T-helper 22 cell (primary cell): ENCODE measurements at regions not wholly inside any gene's neighbourhood (a gene's known extent, or its start where the extent isn't known, plus 50 kb on each side); places are given as distances from the start of the nearest gene placed in this dataset.
"Not testable (repeated sequence)": the region's sequence is repeated elsewhere in the genome, so short reads cannot be mapped to it uniquely, and the experiment has no call there.

ENCODE experiments used
- DNase-seq: peaks from one replicate; pipeline ENCODE4 v3.0.0-alpha.2; 2020; ENCODE audit warnings: low read depth

- no peak for DNase-seq
Measured at GRCh38 chr9:113665064-113665463, 201.5 kb downstream of the RGS3 start.

- no peak for DNase-seq
Measured at GRCh38 chr9:113665756-113666155, 202.2 kb downstream of the RGS3 start.

GRCh38 chr9:113668061-113668460 lies 204.5 kb downstream of the RGS3 start:
- DNase-seq, result no peak

GRCh38 chr9:113669522-113670115 lies 206.1 kb downstream of the RGS3 start:
- no peak for DNase-seq

- DNase-seq, result no peak
Measured at GRCh38 chr9:113673726-113674125, 202.4 kb upstream of the ZNF618 start.

GRCh38 chr9:113674436-113674835 lies 201.7 kb upstream of the ZNF618 start:
- DNase-seq, result no peak

- no peak for DNase-seq
Measured at GRCh38 chr9:113675475-113675941, 200.6 kb upstream of the ZNF618 start.

- DNase-seq, result no peak
Measured at GRCh38 chr9:113677057-113677456, 199.1 kb upstream of the ZNF618 start.

GRCh38 chr9:113677569-113677968 lies 198.5 kb upstream of the ZNF618 start:
- no peak for DNase-seq

- DNase-seq, result no peak
Measured at GRCh38 chr9:113678119-113678858, 197.8 kb upstream of the ZNF618 start.

- DNase-seq, result no peak
Measured at GRCh38 chr9:113678859-113679256, 197.3 kb upstream of the ZNF618 start.

- DNase-seq, result no peak
Measured at GRCh38 chr9:113682297-113682771, 193.8 kb upstream of the ZNF618 start.

- DNase-seq, result not testable (repeated sequence)
Measured at GRCh38 chr9:113685636-113686035, 190.5 kb upstream of the ZNF618 start.

GRCh38 chr9:113687107-113687679 lies 188.9 kb upstream of the ZNF618 start:
- no peak for DNase-seq

- no peak for DNase-seq
Measured at GRCh38 chr9:113687680-113688371, 188.3 kb upstream of the ZNF618 start.

GRCh38 chr9:113690055-113690740 lies 185.9 kb upstream of the ZNF618 start:
- DNase-seq, result no peak

- DNase-seq, result no peak
Measured at GRCh38 chr9:113692256-113692655, 183.9 kb upstream of the ZNF618 start.

- no peak for DNase-seq
Measured at GRCh38 chr9:113694912-113695311, 181.2 kb upstream of the ZNF618 start.

- no peak for DNase-seq
Measured at GRCh38 chr9:113695440-113695851, 180.7 kb upstream of the ZNF618 start.

- no peak for DNase-seq
Measured at GRCh38 chr9:113695901-113696300, 180.2 kb upstream of the ZNF618 start.

GRCh38 chr9:113701774-113702755 lies 174.0 kb upstream of the ZNF618 start:
- no peak for DNase-seq
